ENCODE measurements at regions not wholly inside any gene's neighbourhood (a gene's known extent, or its start where the extent isn't known, plus 50 kb on each side); places are given as distances from the start of the nearest gene placed in this dataset.
"Not testable (repeated sequence)": the region's sequence is repeated elsewhere in the genome, so short reads cannot be mapped to it uniquely, and the experiment has no call there.

DNA sequence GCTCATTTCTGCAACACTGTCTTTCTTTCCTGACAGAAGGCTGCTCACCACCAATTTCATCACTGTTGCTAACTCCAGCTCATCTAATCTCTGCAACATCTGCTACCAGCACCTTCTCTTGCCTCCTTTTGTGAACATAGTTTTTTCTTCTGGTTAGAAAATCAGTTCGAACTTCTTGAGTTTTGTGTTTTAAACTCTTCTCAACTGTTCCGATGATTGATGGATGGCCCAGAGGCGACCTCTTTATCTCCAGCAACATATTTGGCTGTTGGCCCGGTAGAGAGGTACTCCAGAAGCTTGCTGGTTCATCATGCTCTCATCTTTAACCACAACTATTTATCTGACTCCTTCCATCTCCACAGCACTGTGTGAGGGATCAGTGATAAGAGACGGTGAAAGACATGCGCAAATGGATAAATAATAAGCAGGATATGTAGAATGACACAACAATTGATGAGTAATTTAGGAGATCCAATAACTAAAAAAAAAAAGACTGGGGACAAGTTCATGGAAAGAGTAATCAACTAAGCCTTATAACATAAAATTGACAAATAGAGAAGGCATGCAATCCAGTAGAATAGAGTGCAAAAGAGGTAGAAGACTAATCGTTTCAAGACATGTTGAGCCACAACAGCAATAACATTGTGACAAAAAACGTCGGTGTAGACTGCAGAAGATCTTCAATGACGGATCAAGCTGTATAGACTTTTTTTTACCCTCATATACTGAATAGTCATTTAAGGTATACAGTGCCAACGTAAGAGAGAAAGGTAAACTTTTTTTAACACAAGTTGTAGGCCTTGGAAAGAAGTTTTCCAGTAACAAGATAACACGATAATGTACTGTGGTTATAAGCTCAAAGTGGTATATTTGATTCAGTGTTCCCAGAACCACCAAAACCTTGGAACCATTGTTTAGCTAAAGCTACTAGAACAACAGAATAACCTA is 152.2 kb downstream of the CRPPA start:
- DNase-seq (ENCODE audit: low read depth) = peak; percentile 64
- no peak for TF ChIP-seq CTCF (IDR thresholded peaks at IDR 0.05; ENCODE audit: insufficient read depth, low read depth, low read length)
- no peak overlapping the region for H3K4me3 ChIP-seq (ENCODE audit: low read depth, low read length)

DNA sequence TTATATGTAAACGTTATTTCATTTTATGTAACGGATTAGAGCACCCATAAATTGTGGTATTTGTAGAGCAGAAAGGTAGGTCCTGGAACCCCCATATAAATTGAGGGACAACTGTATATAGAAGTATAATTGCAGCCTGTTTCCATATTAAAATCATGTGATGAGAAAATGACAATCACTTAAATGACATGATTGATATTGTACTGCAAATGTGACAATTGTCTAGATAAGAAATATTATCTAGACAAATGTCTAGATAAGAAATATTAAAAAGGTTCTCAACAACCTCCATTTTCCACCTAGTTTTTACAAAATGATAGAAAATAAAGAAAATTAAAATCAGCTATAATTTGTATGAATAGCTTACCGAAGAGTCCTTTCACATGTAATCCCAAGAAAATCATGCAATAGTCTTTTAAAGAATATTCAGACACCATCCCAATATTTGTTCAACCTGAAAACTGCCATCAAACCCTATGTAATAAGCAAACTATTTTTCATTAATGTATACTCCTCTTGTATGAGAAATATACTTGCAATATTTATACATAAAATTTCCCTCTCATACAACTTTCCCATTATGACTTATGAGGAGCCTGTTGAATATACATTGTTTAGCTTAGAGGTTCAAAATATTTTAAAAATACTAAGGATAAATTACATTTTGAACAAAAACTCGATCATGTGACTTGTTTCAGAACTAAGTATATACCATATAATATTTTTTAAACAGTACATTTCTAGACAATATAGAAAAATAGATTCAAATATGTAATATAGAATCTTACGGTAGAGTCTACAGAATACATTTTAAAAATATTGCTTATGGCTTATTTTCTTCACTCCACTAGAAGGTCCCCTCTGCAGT is 153.2 kb downstream of the CRPPA start:
- TF ChIP-seq CTCF (IDR thresholded peaks at IDR 0.05; ENCODE audit: insufficient read depth, low read depth, low read length) = no peak
- no peak overlapping the region for H3K4me3 ChIP-seq (ENCODE audit: low read depth, low read length)
- DNase-seq (ENCODE audit: low read depth) = no peak

DNA sequence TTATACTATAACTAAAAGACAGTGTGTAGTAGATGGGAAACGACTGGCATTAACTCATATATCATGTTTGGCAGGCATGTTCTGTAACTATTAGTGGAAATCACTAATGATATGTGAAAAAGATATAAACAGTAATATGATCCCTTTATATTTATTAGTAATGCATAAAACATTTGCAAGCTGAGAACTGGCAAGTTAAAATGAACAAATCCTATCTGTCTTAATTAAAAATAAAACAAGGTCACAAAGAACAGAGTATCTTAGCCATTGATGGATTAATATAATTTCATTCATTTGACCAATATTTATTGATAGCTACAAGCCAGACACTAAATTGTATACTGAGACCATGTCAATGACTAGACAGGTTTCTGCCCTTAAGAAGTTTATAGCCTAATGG is 154.5 kb downstream of the CRPPA start:
- DNase-seq (ENCODE audit: low read depth) = no peak
- no peak overlapping the region for H3K4me3 ChIP-seq (ENCODE audit: low read depth, low read length)
- TF ChIP-seq CTCF (IDR thresholded peaks at IDR 0.05; ENCODE audit: insufficient read depth, low read depth, low read length) = no peak

- DNase-seq (ENCODE audit: low read depth); H3K4me3 ChIP-seq (ENCODE audit: low read depth, low read length): not testable (repeated sequence)
Observed at GRCh38 chr7:16266470-16266869, 154.9 kb downstream of the CRPPA start.

- no peak for DNase-seq (ENCODE audit: low read depth)
- H3K4me3 ChIP-seq (ENCODE audit: low read depth, low read length) = no peak overlapping the region
- no peak for TF ChIP-seq CTCF (IDR thresholded peaks at IDR 0.05; ENCODE audit: insufficient read depth, low read depth, low read length)
Observed at GRCh38 chr7:16265863-16266458, 155.4 kb downstream of the CRPPA start.

DNA sequence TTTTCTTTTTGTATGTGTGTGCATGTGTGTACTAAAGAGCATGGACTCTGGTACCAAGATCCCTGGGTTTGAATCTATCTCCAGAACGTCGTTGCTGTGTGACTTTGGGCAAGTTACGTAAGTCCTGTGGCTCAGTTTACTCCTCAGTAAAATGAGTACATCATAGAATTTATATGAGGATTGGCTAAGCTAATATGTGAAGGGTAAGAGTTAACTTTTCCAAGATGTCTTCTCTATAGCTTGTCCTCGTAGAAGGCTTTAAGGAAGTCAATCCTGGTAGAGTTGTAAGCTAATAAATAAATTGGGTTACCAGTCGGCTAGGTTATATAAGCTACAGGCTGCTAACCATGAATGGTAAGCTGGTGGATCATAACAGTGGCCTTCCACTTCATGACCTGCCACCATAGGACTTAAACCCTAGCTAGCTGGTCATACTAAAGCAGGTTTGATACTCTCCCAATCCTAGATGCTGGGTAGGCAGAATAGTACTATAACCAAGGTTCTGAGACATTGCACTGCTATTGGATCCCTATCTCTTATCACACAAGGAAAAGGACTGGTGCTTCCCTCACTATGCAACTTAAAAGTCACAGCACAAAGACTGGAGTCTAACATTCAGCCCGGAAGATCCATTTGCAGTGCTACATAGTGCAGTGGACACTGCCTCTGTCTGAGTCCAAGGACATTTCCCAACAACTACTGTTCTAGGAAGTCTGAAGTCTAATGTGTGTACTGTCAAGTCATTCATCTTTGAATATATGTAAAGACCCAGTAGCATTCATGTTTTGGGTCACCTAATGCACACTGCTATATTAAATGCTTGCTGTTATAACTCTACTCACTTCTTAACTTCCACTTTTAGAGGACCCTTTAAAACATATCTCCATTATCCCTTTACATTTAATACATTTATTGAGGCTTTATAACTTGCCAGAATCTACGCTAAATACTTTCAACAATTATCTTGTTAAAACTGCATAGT is 156.2 kb downstream of the CRPPA start:
- no peak for TF ChIP-seq CTCF (IDR thresholded peaks at IDR 0.05; ENCODE audit: insufficient read depth, low read depth, low read length)
- H3K4me3 ChIP-seq (ENCODE audit: low read depth, low read length) = no peak overlapping the region
- no peak for DNase-seq (ENCODE audit: low read depth)

Data from fibroblast of villous mesenchyme (primary cell).